Adrenal gland (tissue), 9 donors: ENCODE measurements at regions not wholly inside any gene's neighbourhood (a gene's known extent, or its start where the extent isn't known, plus 50 kb on each side); places are given as distances from the start of the nearest gene placed in this dataset.

Experiments used
- DNase-seq, 7 donors: peaks; one replicate each; pipeline ENCODE4 v3.0.0-alpha.2; 2019 to 2020
- H3K27ac ChIP-seq, 5 donors: fragments of 200-600 bp; sonication (generic) in 4 of 5; 1 replicate in 3 of 5; 2 replicates in 2 of 5; pipeline versions ENCODE4 v1.5.1 to v1.8.0; 2016 to 2020; ENCODE audit warnings: mild to moderate bottlenecking in 1 of 5
- H3K27me3 ChIP-seq: fragments of 200-600 bp; 2 replicates; pipeline ENCODE4 v1.8.0; 2021
- H3K36me3 ChIP-seq, 2 donors: fragments of 200-600 bp; replicated peaks in 1 of 2; 1 replicate in 1 of 2; 2 replicates in 1 of 2; pipeline versions ENCODE4 v1.5.1 to v1.8.0; 2018 to 2022
- H3K4me1 ChIP-seq, 2 donors: fragments of 200-600 bp; replicated peaks in 1 of 2; 1 replicate in 1 of 2; 2 replicates in 1 of 2; pipeline versions ENCODE4 v1.5.1 to v1.8.0; 2018 to 2021
- H3K4me3 ChIP-seq, 4 donors: fragments of 200-600 bp; sonication (generic) in 3 of 4; one replicate each; pipeline ENCODE4 v1.5.1; 2016 to 2018
- H3K9me3 ChIP-seq, 3 donors: fragments of 200-600 bp; sonication (generic) in 1 of 3; replicated peaks in 1 of 3; 1 replicate in 2 of 3; 2 replicates in 1 of 3; pipeline versions ENCODE4 v1.5.1 to v1.8.0; 2016 to 2021
- POLR2A ChIP-seq, 2 donors: fragments of 450-650 bp; IDR thresholded peaks; one replicate each; pipeline ENCODE4 v1.6.1; 2017; ENCODE audit warnings: antibody characterized with exemption in 2 of 2, mild to moderate bottlenecking in 2 of 2, moderate library complexity in 1 of 2
- WGBS, 4 donors: extraction: QIAGEN DNeasy Blood & Tissue Kit in 2 of 4; methylation state at CpG; one replicate each; pipeline versions ENCODE4 v1.1.5 to v1.1.7; 2013 to 2017; 5-methylcytosine and 5-hydroxymethylcytosine counted together
- intact Hi-C, 2 donors: fragments of 100-400 bp; cut with DNase I; formaldehyde crosslinking; loops; one replicate each; pipeline versions ENCODE4 v1.14.1 to v1.15.0; 2022 to 2023
- TF ChIP-seq, protein P1 (sequence below), 6 experiments: fragments of 450-650 bp in 4 of 6; fragments of 200-600 bp in 2 of 6; sonication (generic) in 1 of 6; IDR thresholded peaks; 1 replicate in 5 of 6; 2 replicates in 1 of 6; pipeline versions ENCODE4 v1.5.1 to v1.8.0; 2016 to 2021; ENCODE audit warnings: antibody characterized with exemption in 6 of 6, mild to moderate bottlenecking in 2 of 6, moderate library complexity in 1 of 6
- donor health status: healthy with polysubstance abuse.
- donor health status: Bipolar disorder and iron deficiency.
- donor health status: DM: yes; HTN: yes; CAD: no.
- donor health status: DM: no; HTN: no; CAD: no.
- donor health status: DM: no; HTN: no; CAD: no.

DNA sequence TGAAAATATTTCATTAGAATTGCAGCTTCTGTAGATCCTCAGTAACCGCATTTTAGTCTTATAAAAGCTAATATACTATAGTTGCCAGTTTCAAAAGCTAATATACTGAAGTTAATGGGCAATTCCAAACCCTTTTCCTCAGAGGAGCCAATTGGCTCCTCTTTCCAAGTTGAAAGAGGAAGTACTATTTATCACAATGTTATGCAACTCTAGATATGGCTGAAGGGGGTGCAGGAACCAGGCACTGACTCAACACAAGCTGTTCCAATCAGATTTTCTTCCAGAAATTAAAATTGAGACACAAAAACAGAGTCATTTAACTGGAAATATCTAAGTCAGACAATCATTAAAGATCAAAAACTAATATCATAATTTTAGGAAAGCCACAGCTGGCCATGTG, 258.9 kb downstream of the PCDH20 start:
- Histone ChIP-seq H3K36me3 (no peaks in the 10 kb centered on the region), H3K4me1 (no peaks in the 10 kb centered on the region), H3K27me3 (no peaks in the 10 kb centered on the region), H3K4me3 (no peak overlapping the region), H3K9me3 (no peaks in the 10 kb centered on the region), H3K27ac (no peak overlapping the region)
- intact Hi-C loops = no loop called here
- no peak for DNase-seq
- 63 to 85% (median 80%) methylated on average over 1 of the region's 1 CpG for WGBS, 4 donors
- no peak for TF ChIP-seq POLR2A (IDR thresholded peaks at IDR 0.05)
- TF ChIP-seq, protein P1, sequence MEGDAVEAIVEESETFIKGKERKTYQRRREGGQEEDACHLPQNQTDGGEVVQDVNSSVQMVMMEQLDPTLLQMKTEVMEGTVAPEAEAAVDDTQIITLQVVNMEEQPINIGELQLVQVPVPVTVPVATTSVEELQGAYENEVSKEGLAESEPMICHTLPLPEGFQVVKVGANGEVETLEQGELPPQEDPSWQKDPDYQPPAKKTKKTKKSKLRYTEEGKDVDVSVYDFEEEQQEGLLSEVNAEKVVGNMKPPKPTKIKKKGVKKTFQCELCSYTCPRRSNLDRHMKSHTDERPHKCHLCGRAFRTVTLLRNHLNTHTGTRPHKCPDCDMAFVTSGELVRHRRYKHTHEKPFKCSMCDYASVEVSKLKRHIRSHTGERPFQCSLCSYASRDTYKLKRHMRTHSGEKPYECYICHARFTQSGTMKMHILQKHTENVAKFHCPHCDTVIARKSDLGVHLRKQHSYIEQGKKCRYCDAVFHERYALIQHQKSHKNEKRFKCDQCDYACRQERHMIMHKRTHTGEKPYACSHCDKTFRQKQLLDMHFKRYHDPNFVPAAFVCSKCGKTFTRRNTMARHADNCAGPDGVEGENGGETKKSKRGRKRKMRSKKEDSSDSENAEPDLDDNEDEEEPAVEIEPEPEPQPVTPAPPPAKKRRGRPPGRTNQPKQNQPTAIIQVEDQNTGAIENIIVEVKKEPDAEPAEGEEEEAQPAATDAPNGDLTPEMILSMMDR (IDR thresholded peaks at IDR 0.05) = no peak

DNA sequence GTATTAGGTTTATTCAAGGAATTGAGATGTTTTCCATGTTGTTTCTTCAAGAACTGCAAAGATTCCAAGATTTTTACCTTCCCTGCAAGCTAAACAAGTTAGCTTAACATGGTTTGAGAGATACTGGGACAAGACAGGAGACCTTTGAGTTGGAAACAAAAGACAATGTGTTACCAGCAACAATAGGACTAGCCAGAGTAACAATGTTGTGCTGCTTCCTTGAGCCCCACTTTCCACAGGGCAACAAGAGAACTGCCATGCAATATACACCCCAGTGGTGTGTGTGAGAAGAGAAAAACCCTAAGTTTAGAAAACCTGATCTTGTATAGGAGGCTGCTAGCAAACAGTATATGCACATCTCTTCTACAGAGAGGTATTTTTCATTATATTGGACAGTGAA, 264.6 kb downstream of the PCDH20 start:
- no peak overlapping the region for H3K27ac ChIP-seq
- intact Hi-C loops = no loop called here
- no peaks in the 10 kb centered on the region for H3K36me3 ChIP-seq
- H3K27me3 ChIP-seq = no peaks in the 10 kb centered on the region
- H3K4me3 ChIP-seq = no peak overlapping the region
- TF ChIP-seq, protein P1 (IDR thresholded peaks at IDR 0.05) = no peak
- no peak for TF ChIP-seq POLR2A (IDR thresholded peaks at IDR 0.05)
- no peak for DNase-seq
- H3K9me3 ChIP-seq = no peaks in the 10 kb centered on the region
- H3K4me1 ChIP-seq = peaks cover 0 to 7% of the 10 kb centered on the region in 2 donors

DNA sequence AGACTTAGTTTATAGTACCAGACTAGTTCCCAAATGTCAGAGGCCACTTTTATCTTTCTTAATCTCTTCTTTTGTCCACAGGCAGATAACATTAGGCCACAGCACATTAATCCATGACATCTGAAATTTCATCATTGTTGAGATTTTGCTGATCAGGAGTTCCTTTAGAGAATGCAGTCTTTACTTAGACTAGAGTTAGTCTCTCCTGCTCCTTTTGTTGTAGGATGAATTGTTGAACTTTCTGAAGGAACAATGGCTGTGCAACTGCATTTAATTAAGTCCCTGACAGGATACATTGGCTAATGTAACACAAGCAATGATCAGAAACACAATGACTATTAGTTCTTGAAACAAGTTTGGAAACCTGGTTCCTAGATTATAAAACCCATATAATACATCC, 266.3 kb downstream of the PCDH20 start:
- Histone ChIP-seq H3K27ac (no peak overlapping the region), H3K36me3 (no peaks in the 10 kb centered on the region), H3K27me3 (no peaks in the 10 kb centered on the region), H3K4me3 (no peak overlapping the region), H3K9me3 (no peaks in the 10 kb centered on the region), H3K4me1 (peaks cover 0 to 7% of the 10 kb centered on the region in 2 donors)
- TF ChIP-seq, protein P1 (IDR thresholded peaks at IDR 0.05) = no peak
- TF ChIP-seq POLR2A (IDR thresholded peaks at IDR 0.05) = no peak
- intact Hi-C loops = no loop called here
- DNase-seq = no peak

DNA sequence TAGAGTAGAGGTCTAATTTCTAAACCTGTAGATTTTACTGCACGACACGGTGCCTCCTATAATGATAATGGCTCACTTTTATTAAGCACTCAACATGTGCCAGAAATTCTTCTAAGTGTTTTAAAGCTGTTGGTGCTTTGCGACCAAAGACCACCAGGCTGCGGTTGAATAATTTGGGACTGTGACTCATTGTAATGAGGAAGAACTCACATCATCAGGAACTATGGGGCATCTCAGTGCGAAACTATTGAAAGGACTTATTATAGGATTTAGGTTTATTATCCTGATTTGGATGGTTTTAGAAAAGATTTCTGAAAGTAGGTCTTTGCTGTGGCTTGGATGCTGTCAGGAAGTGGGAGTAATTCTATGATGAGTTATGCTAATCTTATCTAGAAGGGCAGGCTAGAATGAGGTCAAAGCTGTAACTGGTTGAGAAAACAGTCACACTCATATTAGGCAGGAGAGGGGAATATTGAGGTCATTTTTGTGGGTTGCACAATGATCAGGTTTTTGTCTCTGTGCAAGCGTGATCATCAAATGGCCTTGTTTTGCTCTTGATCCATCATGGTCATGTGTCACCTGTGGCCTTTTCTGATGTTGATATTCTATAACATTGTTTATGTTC, 266.8 kb downstream of the PCDH20 start:
- no peaks in the 10 kb centered on the region for H3K36me3 ChIP-seq
- DNase-seq = peak in 3 of 7 donors; percentile 9 to 44 (median 37)
- no peak for TF ChIP-seq POLR2A (IDR thresholded peaks at IDR 0.05)
- TF ChIP-seq, protein P1 (IDR thresholded peaks at IDR 0.05) = no peak
- H3K27me3 ChIP-seq = no peaks in the 10 kb centered on the region
- peaks cover 0 to 7% of the 10 kb centered on the region in 2 donors for H3K4me1 ChIP-seq
- no peak overlapping the region for H3K4me3 ChIP-seq
- intact Hi-C loops = no loop called here
- 71 to 78% (median 74%) methylated on average over 6 of the region's 6 CpGs for WGBS, 4 donors
- H3K9me3 ChIP-seq = no peaks in the 10 kb centered on the region
- no peak overlapping the region for H3K27ac ChIP-seq
